NCI-H748 (cell line): ENCODE measurements at regions not wholly inside any gene's neighbourhood (a gene's known extent, or its start where the extent isn't known, plus 50 kb on each side); places are given as distances from the start of the nearest gene placed in this dataset.
"Not testable (repeated sequence)": the region's sequence is repeated elsewhere in the genome, so short reads cannot be mapped to it uniquely, and the experiment has no call there.

Experiments used
- DNase-seq: peaks from one replicate; lab custom pipeline; 2025; ENCODE audit not compliant: unreplicated experiment; lab: John Stamatoyannopoulos, UW

GRCh38 chr22:25449781-25450317, 114.6 kb upstream of the GRK3 start:
- no peak for DNase-seq

- DNase-seq, result no peak
Observed at GRCh38 chr22:25451480-25452114, 112.9 kb upstream of the GRK3 start.

DNA sequence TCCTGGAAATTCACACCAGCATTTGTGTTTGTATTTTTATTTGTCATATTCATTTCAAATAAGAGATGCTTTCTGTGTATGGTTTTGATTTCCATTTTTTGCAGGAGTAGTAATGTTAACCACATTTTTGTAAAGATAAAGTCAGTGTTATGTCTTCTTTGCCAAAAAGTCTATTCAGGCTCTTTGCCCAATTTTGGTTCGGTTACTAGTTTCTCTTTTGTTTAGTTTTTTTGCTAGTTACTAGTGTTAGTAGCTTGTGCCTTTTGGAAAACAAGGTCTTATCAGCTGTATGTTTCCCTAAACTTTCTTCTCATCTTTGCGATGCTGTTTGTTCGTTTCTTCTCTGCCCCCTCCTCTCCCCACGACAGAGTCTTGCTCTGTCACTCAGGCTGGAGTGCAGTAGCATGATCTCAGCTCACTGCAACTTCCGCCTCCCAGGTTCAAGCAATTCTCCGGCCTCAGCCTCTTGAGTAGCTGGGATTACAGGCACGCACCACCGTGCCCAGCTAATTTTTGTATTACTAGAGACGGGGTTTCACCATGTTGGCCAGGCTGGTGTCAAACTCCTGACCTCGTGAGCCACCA, 112.3 kb upstream of the GRK3 start:
- DNase-seq, result no peak

DNA sequence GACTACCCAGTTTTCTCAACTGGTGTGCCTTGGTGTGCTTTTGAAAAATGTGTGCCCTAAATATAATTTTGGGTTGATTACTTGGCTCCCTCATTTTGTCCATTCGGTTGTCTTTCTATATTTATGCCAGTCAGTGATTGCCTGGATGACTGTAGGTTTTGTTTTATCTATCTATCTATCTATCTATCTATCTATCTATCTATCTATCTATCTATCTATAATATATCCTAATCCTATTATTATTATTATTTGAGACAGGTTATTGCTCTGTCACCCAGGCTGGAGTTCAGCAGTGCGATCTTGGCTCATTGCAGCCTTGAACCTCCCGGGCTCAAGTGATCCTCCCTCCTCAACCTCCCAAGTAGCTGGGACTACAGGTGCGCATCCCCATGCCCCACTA, 111.4 kb upstream of the GRK3 start:
- no peak for DNase-seq

DNA sequence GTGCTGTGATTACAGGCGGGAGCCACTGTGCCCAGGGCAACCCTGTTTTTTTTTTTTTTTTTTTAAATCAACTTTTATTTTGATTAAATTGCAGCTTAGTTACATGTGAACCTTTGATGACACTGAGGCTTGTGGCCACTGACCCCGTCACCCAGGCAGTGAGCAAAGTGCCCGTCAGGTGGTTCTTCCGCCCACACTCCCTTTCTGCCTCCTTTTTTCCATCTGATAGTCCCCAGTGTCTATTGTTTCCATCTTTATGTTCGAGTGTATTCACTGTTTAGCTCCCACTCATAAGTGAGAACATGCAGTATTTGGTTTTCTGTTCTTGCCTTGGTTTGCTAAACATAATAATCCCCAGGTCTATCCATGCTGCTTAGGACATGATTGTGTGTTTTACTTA, 110.9 kb upstream of the GRK3 start:
- no peak for DNase-seq

DNA sequence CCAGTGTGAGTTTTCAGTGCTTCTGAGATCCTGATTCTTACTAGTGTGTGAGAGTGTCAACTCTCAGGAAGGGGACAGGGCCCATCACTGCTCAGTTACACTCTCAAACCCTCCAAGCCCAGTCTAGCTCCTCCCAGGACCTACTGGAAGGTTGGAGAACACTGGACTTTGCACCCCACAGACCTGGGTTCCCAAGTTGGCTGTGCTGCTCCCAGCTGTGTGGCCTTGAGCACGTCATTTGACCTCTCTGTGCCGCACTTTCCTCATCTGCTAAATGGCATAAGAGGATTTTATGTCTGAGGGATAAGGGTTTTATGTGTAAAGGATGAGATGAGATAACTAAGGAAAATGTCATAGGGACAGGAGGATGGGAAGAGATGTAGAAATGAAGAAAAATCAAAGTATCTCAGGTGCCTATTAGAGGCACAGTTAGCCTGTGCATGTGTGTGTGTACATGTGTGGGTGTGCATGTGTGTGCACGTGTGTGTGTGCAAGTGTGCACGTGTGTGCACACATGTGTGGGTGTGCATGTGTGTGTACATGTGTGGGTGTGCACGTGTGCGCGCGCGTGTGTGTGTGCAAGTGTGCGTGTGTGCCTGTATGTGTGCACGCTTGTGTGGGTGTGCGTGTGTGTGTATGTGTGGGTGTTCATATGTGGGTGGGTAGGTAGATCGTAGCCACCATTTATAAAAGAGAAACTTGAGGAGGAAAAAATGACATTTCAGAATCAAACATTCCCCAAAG, 108.0 kb upstream of the GRK3 start:
- not testable (repeated sequence) for DNase-seq

- not testable (repeated sequence) for DNase-seq
Observed at GRCh38 chr22:25458631-25459030, 105.8 kb upstream of the GRK3 start.

- DNase-seq, result not testable (repeated sequence)
Observed at GRCh38 chr22:25460682-25461081, 103.8 kb upstream of the GRK3 start.

DNA sequence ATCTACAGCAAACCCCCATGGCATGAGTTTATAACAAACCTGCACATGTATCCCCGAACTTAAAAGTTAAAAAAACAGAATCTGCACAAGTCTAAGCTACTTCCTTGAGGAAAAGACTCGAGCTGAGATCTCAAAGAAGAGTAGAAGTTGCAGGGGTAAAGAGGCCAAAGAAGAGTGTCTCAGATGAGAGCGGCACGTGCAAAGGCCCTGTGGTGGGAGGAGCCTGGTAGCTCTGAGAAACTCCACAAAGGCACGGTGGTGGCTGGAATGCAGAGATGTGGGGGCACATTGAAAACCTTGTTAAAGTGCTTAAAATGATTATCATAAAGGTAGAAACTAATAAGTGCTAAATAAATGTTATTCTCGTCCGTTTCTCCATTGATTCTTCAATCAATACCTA, 103.2 kb upstream of the GRK3 start:
- DNase-seq, result no peak

- DNase-seq, result peak; percentile 65
Observed at GRCh38 chr22:25462474-25463346, 101.8 kb upstream of the GRK3 start.

DNA sequence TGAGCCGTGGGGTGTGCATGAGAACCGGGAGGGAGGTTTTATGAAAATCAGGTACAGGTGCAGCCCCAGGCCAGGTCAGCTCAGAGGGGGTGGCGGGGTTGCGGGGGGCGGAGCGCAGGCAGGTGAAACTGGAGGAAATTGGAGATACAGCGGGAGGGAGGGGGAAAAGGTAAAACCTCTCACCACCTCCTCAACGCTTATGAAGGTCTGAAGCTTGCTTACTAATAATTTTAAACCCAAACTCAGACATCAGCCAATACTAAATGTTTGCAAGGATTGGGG, 101.2 kb upstream of the GRK3 start:
- DNase-seq, result not testable (repeated sequence)

DNA sequence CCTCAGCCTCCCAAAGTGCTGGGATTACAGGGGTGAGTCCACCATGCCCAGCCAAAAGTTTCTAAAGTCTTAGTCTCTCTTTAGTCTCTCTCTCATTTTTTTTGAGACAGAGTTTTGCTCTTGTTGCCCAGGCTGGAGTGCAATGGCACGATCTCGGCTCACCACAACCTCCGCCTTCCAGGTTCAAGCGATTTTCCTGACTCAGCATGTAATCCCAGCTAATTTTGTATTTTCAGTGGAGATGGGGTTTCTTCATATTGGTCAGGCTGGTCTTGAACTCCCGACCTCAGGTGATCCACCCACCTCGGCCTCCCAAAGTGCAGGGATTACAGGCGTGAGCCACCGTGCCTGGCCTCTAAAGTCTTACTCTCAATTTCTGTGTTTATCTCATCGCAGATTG, 100.1 kb upstream of the GRK3 start:
- not testable (repeated sequence) for DNase-seq

DNA sequence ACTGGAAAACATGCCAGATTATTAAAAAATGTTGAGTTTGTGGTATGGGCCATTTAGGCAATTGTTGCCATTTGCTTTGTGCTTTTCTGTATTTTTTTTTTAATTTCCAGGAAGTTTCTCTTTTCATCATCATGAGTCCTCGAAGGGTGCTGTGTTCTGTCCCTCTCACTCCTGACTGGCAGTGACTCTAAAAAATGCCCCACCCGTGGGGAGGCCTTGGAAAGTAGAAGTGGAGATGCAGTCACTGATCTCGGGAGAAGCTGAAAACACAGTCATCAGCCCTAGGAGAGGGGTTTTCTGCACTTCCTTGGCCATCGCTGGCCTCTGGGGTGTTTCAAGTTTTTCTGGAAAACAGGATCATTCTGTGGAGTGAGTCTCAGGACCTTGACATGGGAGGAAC, 98.5 kb upstream of the GRK3 start:
- no peak for DNase-seq

GRCh38 chr22:25472382-25472781, 92.1 kb upstream of the GRK3 start:
- DNase-seq, result no peak

DNA sequence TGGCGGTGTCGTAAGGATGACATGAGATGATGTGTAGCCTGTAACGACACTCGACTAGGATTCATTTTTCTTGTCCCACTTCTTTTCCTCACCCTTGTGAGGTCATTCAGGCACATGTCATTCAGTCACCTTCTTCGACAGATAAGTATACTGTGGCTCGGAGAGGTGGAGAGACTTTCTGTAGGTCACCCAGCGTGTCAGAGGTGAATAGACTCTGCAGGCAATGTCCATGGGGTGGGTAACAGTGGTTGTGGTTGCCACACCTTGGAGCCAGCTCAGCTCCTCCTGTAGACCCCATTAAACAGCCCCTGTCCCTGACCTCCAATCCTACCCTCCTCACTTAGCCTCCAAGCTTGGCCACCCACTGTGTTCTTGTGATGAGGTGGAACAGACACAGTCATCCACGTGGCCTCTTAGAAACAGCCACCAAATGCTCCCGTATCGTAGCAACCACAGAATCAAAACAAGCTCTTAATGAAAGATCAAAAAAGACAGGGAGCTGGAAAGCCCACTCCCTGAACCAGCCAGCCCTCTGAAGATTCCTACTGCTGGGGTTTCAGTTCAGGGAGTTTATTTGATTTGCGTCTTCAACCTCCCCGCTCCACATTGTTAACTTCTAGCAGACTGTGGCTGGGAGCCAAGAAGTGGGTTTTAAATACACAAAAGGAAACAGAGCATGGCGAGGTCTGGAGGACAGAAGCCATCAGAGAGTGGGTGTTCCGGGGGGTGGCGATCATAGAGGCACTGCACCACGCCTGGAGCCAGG, 89.0 kb upstream of the GRK3 start:
- DNase-seq, result peak; percentile 87

- DNase-seq, result no peak
Observed at GRCh38 chr22:25477358-25477757, 87.1 kb upstream of the GRK3 start.

DNA sequence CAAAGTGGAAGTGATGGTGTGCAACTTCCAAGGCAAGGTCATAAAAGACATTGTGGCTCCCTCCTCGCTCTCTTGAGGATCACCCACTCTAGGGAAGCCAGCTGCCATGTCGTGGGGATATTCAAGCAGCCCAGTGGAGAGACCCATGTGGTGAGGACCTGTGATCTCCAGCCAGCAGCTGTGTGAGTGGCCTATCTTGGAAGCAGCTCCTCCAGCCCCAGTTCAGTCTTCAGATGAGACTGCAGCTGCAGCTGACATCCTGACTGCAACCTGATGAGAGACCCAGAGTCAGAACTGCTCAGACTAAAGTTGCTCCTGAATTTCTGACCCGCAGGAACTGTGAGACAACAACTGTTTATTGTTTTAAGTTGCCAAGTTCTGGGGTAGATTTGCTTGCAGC, 86.4 kb upstream of the GRK3 start:
- DNase-seq, result no peak

DNA sequence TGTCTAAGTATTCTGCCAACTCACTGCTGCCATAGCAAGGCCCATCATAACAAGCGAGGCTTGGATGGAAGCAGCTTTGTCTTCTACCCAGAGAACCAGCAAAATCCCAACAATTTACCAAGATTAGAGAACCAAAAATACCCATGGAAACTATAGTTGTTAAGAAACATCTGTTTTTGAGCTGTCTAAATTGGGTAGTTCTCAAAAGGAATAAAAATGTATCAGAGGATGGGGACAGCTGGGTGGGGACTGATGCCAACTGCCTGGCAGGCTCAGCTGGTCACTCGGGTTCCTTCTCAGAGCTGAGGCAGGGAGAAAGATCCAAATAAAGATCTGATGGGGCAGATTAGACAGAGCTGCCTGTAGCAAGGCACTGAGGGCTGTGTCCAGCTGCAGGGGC, 85.9 kb upstream of the GRK3 start:
- no peak for DNase-seq

DNA sequence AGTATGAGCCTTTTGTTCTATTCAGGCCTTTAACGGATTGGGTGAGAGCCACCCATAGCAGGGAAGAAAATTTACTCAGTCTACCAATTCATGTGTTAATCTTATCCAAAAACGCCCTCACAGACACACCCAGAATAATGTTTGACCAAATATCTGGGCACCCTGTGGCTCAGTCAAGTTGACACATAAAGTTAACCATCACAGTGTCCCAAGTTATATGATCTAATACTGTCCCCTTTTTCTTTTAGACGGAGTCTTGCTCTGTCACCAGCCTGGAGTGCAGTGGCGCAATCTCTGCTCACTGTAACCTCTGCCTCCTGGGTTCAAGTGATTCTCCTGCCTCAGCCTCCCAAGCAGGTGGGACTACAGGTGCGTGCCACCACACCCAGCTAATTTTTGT, 83.6 kb upstream of the GRK3 start:
- DNase-seq, result not testable (repeated sequence)

GRCh38 chr22:25482091-25482760, 82.2 kb upstream of the GRK3 start:
- DNase-seq, result no peak
